Osteoblast (primary cell): ENCODE measurements at regions not wholly inside any gene's neighbourhood (a gene's known extent, or its start where the extent isn't known, plus 50 kb on each side); places are given as distances from the start of the nearest gene placed in this dataset.
A peak's percentile ranks its signal among the peaks of the same experiment; 100 is the strongest.

Experiments
- DNase-seq: peaks from one replicate; pipeline ENCODE4 v3.0.0; 2011; ENCODE audit warnings: low spot score, mixed read lengths; ENCODE audit not compliant: insufficient read length; ENCODE audit errors: missing footprints
- H2AFZ ChIP-seq: 2 replicates; pipeline ENCODE4 v1.6.0; 2011; ENCODE audit warnings: mild to moderate bottlenecking, low read length
- H3K27ac ChIP-seq: 2 replicates; pipeline ENCODE4 v1.5.1; 2011; ENCODE audit warnings: mild to moderate bottlenecking, low read depth, low read length, moderate library complexity
- H3K27me3 ChIP-seq: 2 replicates; pipeline ENCODE4 v1.6.0; 2012; ENCODE audit warnings: mild to moderate bottlenecking, control low read depth, inconsistent platforms, low read length, moderate library complexity; ENCODE audit not compliant: insufficient read depth
- H3K36me3 ChIP-seq: 2 replicates; pipeline ENCODE4 v1.5.1; 2011; ENCODE audit warnings: mild to moderate bottlenecking, low read length, control low read depth, moderate library complexity; ENCODE audit not compliant: insufficient read depth
- H3K4me1 ChIP-seq: 2 replicates; pipeline ENCODE4 v1.5.1; 2011; ENCODE audit warnings: mild to moderate bottlenecking, low read length, control low read depth, moderate library complexity; ENCODE audit not compliant: insufficient read depth
- H3K4me2 ChIP-seq: 2 replicates; pipeline ENCODE4 v1.6.0; 2011; ENCODE audit warnings: mild to moderate bottlenecking, low read length; ENCODE audit not compliant: insufficient read depth
- H3K4me3 ChIP-seq: fragments of 200-600 bp; sonication (generic); 3 replicates; pipeline ENCODE4 v1.5.1; 2012; ENCODE audit warnings: mild to moderate bottlenecking, low read length, inconsistent platforms; ENCODE audit not compliant: insufficient read depth
- H3K79me2 ChIP-seq: 2 replicates; pipeline ENCODE4 v1.6.0; 2012; ENCODE audit warnings: mild to moderate bottlenecking, low read length, control low read depth, inconsistent platforms; ENCODE audit not compliant: insufficient read depth
- H3K9me3 ChIP-seq: 2 replicates; pipeline ENCODE4 v1.5.1; 2011; ENCODE audit warnings: low read depth, low read length, control low read depth
- H4K20me1 ChIP-seq: 2 replicates; pipeline ENCODE4 v1.6.0; 2012; ENCODE audit warnings: mild to moderate bottlenecking, low read length, control low read depth; ENCODE audit not compliant: insufficient read depth
- TF ChIP-seq, protein P1 (sequence below): IDR thresholded peaks from 2 replicates; pipeline ENCODE4 v1.5.1; 2011; ENCODE audit warnings: mild to moderate bottlenecking, low read depth, low read length, moderate library complexity; ENCODE audit errors: extremely low read depth

- Histone ChIP-seq H3K4me3 (no peak overlapping the region), H4K20me1 (no peaks in the 10 kb centered on the region), H3K27ac (no peak overlapping the region), H2AFZ (no peak overlapping the region), H3K9me3 (no peaks in the 10 kb centered on the region), H3K27me3 (peaks cover 12% of the 10 kb centered on the region), H3K79me2 (no peaks in the 10 kb centered on the region), H3K4me2 (no peak overlapping the region), H3K36me3 (no peaks in the 10 kb centered on the region), H3K4me1 (no peaks in the 10 kb centered on the region)
- DNase-seq, result no peak
- TF ChIP-seq, protein P1, sequence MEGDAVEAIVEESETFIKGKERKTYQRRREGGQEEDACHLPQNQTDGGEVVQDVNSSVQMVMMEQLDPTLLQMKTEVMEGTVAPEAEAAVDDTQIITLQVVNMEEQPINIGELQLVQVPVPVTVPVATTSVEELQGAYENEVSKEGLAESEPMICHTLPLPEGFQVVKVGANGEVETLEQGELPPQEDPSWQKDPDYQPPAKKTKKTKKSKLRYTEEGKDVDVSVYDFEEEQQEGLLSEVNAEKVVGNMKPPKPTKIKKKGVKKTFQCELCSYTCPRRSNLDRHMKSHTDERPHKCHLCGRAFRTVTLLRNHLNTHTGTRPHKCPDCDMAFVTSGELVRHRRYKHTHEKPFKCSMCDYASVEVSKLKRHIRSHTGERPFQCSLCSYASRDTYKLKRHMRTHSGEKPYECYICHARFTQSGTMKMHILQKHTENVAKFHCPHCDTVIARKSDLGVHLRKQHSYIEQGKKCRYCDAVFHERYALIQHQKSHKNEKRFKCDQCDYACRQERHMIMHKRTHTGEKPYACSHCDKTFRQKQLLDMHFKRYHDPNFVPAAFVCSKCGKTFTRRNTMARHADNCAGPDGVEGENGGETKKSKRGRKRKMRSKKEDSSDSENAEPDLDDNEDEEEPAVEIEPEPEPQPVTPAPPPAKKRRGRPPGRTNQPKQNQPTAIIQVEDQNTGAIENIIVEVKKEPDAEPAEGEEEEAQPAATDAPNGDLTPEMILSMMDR, result no peak
Measured at GRCh38 chr7:35545831-35546230, 149.1 kb downstream of the HERPUD2 start.

GRCh38 chr7:35544028-35544742 is 150.8 kb downstream of the HERPUD2 start:
- no peaks in the 10 kb centered on the region for H4K20me1 ChIP-seq
- H3K27ac ChIP-seq, result no peak overlapping the region
- no peak overlapping the region for H3K4me3 ChIP-seq
- TF ChIP-seq, protein P1, result no peak
- H3K36me3 ChIP-seq, result no peaks in the 10 kb centered on the region
- no peak overlapping the region for H3K4me2 ChIP-seq
- no peak overlapping the region for H2AFZ ChIP-seq
- no peak for DNase-seq
- H3K27me3 ChIP-seq, result peaks cover 19% of the 10 kb centered on the region
- H3K4me1 ChIP-seq, result no peaks in the 10 kb centered on the region
- H3K79me2 ChIP-seq, result no peaks in the 10 kb centered on the region
- H3K9me3 ChIP-seq, result no peaks in the 10 kb centered on the region

DNA sequence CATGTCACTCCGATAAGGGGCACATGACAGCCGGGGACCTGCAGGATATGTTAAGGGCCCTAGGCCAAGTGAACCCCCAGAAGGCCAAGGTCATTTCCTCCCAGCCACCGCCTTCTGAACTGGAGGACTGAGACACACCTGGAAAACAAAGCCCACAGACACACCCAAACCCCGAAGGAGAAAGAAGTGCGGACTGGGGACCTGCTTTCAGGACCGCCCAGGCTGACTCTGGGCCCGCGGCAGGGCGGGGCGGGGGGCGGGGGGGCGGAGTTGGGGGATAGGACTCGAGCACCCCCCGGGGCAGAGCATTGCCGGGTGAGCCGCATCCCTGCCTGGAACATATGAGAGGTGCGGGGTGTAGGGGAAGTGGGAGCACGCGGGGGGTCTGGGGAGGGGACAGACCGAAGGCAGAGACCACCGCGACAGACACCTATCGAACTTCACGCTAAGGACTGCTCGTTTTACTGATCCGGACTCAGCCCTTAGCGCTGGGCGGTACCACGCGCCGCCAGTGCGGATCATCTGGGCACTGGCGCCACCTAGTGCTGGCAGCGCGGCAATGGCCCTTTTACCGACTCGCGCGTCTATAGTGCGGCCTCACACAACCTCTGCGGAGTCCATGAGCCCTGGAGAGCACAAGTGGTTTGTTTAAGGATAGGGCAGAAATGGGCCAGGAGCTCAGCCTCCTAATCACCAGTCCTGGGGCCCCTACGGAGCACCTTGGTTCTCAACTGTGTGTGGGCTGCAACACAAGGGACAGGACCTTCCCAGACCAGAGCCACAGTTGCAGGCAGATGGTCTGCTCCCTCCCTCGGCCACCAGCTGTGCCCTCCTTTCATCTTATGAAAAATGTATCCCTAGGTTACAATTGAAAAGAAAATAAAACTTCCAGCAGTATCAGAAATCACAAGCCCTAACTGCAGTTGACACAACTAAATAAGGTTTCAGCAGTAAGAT is 157.6 kb downstream of the HERPUD2 start:
- Histone ChIP-seq H3K27me3 (peaks cover 13% of the 10 kb centered on the region), H3K4me3 (peak overlapping the region; percentile 60), H3K79me2 (no peaks in the 10 kb centered on the region), H3K9me3 (no peaks in the 10 kb centered on the region), H4K20me1 (no peaks in the 10 kb centered on the region), H3K36me3 (no peaks in the 10 kb centered on the region), H3K27ac (no peak overlapping the region), H2AFZ (no peak overlapping the region), H3K4me1 (no peaks in the 10 kb centered on the region), H3K4me2 (peak overlapping the region; percentile 74)
- DNase-seq, result peak; percentile 97
- TF ChIP-seq, protein P1, result peak; percentile 81

- H3K79me2 ChIP-seq, result no peaks in the 10 kb centered on the region
- no peak overlapping the region for H3K27ac ChIP-seq
- no peak overlapping the region for H3K4me3 ChIP-seq
- H4K20me1 ChIP-seq, result no peaks in the 10 kb centered on the region
- no peaks in the 10 kb centered on the region for H3K9me3 ChIP-seq
- no peaks in the 10 kb centered on the region for H3K4me1 ChIP-seq
- H2AFZ ChIP-seq, result no peak overlapping the region
- TF ChIP-seq, protein P1, result no peak
- H3K4me2 ChIP-seq, result no peak overlapping the region
- H3K36me3 ChIP-seq, result no peaks in the 10 kb centered on the region
- H3K27me3 ChIP-seq, result peaks cover 13% of the 10 kb centered on the region
- DNase-seq, result no peak
Measured at GRCh38 chr7:35536396-35536826, 158.5 kb downstream of the HERPUD2 start.
